HL-60/S4 treated with phorbol 12-myristate 13-acetate at 8.2 ng/mL for 4 days and 3 days (cell line): ENCODE measurements at regions not wholly inside any gene's neighbourhood (a gene's known extent, or its start where the extent isn't known, plus 50 kb on each side); places are given as distances from the start of the nearest gene placed in this dataset.
"Not testable (repeated sequence)": the region's sequence is repeated elsewhere in the genome, so short reads cannot be mapped to it uniquely, and the experiment has no call there.

Experiments used
- in situ Hi-C: fragments of 300-500 bp; cut with MboI; formaldehyde crosslinking; loops from 2 replicates; pipeline ENCODE4 v1.15.0; 2022; ENCODE audit warnings: low sequenced_read_pairs

DNA sequence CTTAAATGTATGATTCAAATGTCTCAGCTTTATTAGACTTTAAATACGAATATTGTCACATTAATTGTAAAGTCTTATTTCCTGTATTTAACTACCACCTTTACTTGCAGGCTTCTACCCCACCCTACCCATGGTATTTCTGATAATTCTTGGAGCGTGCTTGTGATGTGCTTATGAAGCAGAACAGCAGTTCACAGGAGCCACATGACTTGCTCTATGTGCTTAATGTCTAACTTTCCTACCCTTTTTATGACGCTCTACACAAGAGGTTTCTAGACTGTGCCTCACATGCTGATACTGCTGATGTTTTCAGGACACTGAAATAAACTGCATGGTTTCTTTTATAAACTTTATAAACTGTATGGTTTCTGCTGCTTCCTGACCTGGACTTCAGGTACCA is 553.5 kb upstream of the CCDC54 start:
- in situ Hi-C loops, result no loop called here

- in situ Hi-C loops, result no loop called here
Measured at GRCh38 chr3:106824856-106825255, 552.4 kb upstream of the CCDC54 start.

- in situ Hi-C loops, result no loop called here
Measured at GRCh38 chr3:106825962-106826605, 551.2 kb upstream of the CCDC54 start.

- in situ Hi-C loops, result no loop called here
Measured at GRCh38 chr3:106826791-106827311, 550.4 kb upstream of the CCDC54 start.

- in situ Hi-C loops, result no loop called here
Measured at GRCh38 chr3:106827515-106828213, 549.6 kb upstream of the CCDC54 start.

- in situ Hi-C loops, result no loop called here
Measured at GRCh38 chr3:106829206-106829605, 548.0 kb upstream of the CCDC54 start.

GRCh38 chr3:106830334-106830733 is 546.9 kb upstream of the CCDC54 start:
- in situ Hi-C loops, result no loop called here

GRCh38 chr3:106836906-106837305 is 540.3 kb upstream of the CCDC54 start:
- in situ Hi-C loops, result no loop called here

DNA sequence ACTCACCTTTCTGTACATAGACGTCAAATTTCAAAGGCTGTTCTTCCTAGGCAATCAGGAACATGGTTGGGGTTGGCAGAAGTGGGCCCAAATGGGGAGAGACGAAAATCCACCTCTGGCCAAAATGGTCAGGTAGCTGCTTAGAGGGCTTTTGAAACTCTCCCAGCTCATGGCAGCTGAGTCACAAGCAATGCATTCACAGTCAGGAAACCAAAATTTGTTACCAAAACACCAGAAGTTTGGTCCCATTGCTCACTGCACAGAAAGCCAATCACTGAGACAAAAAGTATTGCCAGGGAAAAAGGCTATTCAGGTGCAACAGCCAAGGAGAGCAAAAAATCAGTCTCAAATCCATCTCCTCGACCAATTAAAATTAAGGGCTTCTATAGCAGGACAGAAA is 539.6 kb upstream of the CCDC54 start:
- in situ Hi-C loops, result no loop called here

GRCh38 chr3:106839576-106840280 is 537.5 kb upstream of the CCDC54 start:
- in situ Hi-C loops, result no loop called here

GRCh38 chr3:106840319-106840718 is 536.9 kb upstream of the CCDC54 start:
- in situ Hi-C loops, result no loop called here

DNA sequence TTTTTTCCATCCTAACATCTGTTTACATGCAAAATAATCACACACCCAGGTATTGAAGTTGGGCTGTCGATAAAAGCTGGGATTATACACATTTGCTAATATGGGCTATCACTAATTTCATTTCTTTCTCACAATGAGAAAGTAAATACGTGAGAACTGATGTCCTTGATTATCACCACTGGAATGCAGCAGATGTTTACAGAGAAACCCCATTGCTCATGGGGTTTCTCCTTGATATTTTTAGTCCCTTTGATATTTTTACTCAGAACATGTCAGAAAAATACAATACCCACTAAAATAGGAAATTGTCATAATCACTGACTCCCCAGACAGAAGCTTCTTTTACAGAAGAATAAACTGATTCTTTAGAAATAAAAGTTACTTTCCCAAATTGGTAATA is 535.1 kb upstream of the CCDC54 start:
- in situ Hi-C loops, result no loop called here

DNA sequence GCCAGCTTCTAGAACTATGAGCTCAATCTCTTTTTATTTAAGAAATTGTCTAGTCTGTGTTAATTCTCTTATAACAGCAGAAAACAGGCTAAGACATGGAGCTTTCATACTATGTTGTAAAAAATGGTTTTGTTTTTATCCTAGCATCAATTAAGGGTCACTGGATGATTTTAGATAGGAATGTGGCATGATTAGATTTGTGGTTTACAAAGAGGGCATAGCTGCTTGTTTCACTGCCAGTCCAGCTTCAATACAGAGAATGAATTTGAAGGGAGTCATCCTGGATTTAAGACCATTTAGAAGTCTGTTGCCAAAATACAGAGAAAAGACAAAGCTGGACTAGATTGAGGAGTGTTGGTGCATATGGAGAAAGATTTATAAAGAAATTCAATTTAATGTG is 532.6 kb upstream of the CCDC54 start:
- in situ Hi-C loops, result no loop called here

DNA sequence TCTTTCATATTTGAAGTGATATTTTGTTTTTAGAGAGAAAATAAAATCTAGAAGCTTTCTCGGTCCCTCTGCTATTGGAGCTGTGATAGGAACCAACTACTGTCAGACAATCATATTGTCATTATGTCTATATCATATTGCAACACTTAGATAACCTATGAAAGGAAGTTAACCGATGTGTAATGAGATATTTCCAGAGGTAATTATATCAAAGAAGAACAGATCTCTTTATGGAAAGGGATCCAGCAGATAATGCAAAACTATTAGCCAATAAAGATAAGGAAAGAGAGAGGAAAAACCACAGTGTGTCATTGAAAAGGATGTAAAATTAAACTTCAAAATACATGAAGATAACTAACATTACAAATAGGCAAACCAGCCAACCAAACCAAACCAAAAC is 529.1 kb upstream of the CCDC54 start:
- in situ Hi-C loops, result no loop called here

DNA sequence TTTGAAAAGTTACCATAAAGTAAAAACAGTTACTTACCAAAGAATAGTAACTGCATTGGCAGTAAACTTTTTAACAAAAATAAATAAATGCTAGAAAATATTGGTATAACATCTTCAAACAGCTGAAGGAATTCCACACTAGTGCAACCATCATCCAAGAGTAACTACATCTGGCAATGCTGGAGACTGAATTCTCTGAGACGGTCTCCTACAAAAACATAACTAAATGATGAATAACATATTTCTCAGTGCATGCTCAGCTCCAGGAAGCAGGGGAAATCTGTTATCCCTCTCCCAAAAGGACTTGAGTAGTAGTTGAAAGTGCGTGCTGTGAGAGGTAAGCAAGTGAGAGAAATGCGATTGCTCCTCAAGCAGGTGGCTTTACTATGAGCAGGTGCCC is 526.8 kb upstream of the CCDC54 start:
- in situ Hi-C loops, result no loop called here

GRCh38 chr3:106858321-106858720 is 518.9 kb upstream of the CCDC54 start:
- in situ Hi-C loops, result not testable (repeated sequence)

DNA sequence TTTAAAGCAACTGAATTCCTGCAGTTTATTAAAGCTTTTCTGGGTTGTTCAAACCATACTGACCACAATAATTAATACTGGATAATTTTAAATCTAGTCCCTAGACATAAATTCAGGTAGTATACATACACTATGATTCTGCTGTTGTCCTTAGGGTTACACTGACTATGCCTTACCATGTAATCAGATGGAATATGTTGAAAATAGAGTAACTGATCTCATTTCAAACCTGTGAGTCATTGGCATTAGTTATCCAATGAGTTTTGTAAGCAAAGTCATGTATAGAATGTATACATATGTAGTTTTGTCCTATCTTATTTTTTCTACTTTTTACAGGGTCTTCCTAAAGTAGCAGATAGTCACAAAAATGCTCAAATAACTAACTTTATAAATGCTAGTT is 517.1 kb upstream of the CCDC54 start:
- in situ Hi-C loops, result no loop called here

DNA sequence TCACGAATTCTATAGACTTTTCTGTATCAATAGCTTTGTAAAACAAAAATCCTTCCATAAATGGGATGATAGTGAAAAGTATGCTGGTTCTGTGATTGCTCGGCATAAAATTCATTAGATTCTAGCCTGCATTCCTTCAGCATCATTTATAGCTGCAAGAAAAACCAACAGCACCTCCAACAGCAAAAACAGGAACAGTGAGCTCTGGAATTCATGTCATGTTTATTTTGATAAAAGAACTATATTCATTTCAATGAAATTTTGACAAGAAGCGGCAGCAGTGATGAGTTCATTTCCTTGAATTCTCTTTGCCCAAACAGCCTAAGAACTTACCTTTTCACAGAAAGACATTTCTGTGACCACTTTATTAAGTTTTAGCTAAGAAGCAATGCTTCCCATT is 515.2 kb upstream of the CCDC54 start:
- in situ Hi-C loops, result no loop called here

DNA sequence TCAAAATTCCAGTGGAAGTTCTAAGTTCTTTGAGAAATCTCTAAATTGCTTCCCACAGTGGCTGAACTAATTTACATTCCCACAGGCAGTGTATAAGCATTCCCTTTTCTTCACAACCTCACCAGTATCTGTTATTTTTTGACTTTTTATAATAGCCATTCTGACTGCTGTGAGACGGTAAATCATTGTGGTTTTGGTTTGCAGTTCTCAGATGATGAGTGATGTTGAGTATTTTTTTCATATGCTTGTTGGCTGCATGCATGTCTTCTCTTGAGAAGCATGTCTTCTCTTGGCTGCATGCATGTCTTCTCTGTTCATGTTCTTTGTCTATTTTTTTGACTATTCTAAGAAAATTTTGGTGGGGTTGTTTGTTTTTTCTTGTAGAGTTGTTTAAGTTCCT is 499.6 kb upstream of the CCDC54 start:
- in situ Hi-C loops, result no loop called here

- in situ Hi-C loops, result no loop called here
Measured at GRCh38 chr3:106880206-106880605, 497.0 kb upstream of the CCDC54 start.

DNA sequence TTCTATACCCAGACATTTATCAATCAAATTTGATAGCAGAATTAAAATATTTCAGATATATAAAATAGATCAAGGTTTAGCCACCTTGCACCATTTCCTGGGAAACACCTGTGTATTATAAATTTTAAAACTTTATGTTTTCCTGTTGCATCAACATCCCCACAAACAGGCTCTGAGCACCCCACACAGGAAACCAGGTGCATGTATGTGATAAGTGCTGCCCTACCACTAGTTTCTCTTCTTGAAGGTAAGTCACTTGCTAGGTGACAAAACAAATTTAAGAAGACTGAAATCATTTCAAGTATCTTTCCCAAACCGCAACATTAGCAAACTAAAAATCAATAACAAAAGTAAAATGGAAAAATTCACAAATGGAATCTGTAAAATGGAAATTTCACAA is 496.1 kb upstream of the CCDC54 start:
- in situ Hi-C loops, result no loop called here

- in situ Hi-C loops, result no loop called here
Measured at GRCh38 chr3:106882297-106882696, 494.9 kb upstream of the CCDC54 start.
